Thyroid gland (tissue), 4 donors: ENCODE measurements at regions not wholly inside any gene's neighbourhood (a gene's known extent, or its start where the extent isn't known, plus 50 kb on each side); places are given as distances from the start of the nearest gene placed in this dataset.

ENCODE experiments used
- CTCF ChIP-seq, 6 experiments: fragments of 200-600 bp in 3 of 6; fragments of 450-650 bp in 3 of 6; sonication (generic) in 3 of 6; IDR thresholded peaks; one replicate each; pipeline ENCODE4 v1.5.1; 2016 to 2019; ENCODE audit warnings: antibody characterized with exemption in 6 of 6, mild to moderate bottlenecking in 2 of 6, inconsistent platforms in 1 of 6, moderate library complexity in 1 of 6
- POLR2A ChIP-seq, 2 donors: fragments of 450-650 bp; IDR thresholded peaks; one replicate each; pipeline ENCODE4 v1.6.1; 2017; ENCODE audit warnings: antibody characterized with exemption in 2 of 2, mild to moderate bottlenecking in 2 of 2, moderate library complexity in 1 of 2

GRCh38 chr5:34585601-34586104 lies 70.5 kb upstream of the RAI14 start:
- no peak for TF ChIP-seq CTCF (IDR thresholded peaks at IDR 0.05)
- no peak for TF ChIP-seq POLR2A (IDR thresholded peaks at IDR 0.05)
